Stimulated activated effector memory CD8-positive, alpha-beta T cell treated with anti-CD3 and anti-CD28 coated beads, Interleukin-12 subunit alpha, Interleukin-12 subunit beta, amount 100 ng/mL, for 72 hours (primary cell): ENCODE measurements at regions not wholly inside any gene's neighbourhood (a gene's known extent, or its start where the extent isn't known, plus 50 kb on each side); places are given as distances from the start of the nearest gene placed in this dataset.

Source experiments
- ATAC-seq: fragments of 150-1000 bp; cut with Tn5 transposase; 2 replicates; pipeline ENCODE4 v1.10.0; 2021
- DNase-seq, 2 donors: peaks; one replicate each; pipeline ENCODE4 v3.0.0; 2021 to 2022; ENCODE audit warnings: low spot score in 2 of 2
- H3K27ac Mint-ChIP-seq: one replicate; pipeline ENCODE4 v1.8.0; 2022; ENCODE audit warnings: mild to moderate bottlenecking, mixed read lengths
- H3K36me3 Mint-ChIP-seq: one replicate; pipeline ENCODE4 v1.8.0; 2022; ENCODE audit warnings: mild to moderate bottlenecking, mixed read lengths
- H3K4me1 Mint-ChIP-seq: one replicate; pipeline ENCODE4 v1.8.0; 2022; ENCODE audit warnings: mixed read lengths
- H3K4me3 Mint-ChIP-seq: one replicate; pipeline ENCODE4 v1.8.0; 2022; ENCODE audit warnings: mild to moderate bottlenecking, mixed read lengths
- H3K9me3 Mint-ChIP-seq: one replicate; pipeline ENCODE4 v1.8.0; 2022; ENCODE audit warnings: mixed read lengths

- ATAC-seq = no peak
- Mint-ChIP-seq H3K4me3 (no peak overlapping the region), H3K9me3 (no peaks in the 10 kb centered on the region), H3K4me1 (no peaks in the 10 kb centered on the region), H3K36me3 (no peaks in the 10 kb centered on the region), H3K27ac (no peak overlapping the region)
- DNase-seq = no peak
Observed at GRCh38 chr5:159439002-159439401, 108.7 kb upstream of the IL12B start.

GRCh38 chr5:159440235-159440634 lies 109.9 kb upstream of the IL12B start:
- no peak for ATAC-seq
- no peaks in the 10 kb centered on the region for H3K9me3 Mint-ChIP-seq
- no peak for DNase-seq
- H3K4me3 Mint-ChIP-seq = no peak overlapping the region
- no peaks in the 10 kb centered on the region for H3K36me3 Mint-ChIP-seq
- H3K4me1 Mint-ChIP-seq = no peaks in the 10 kb centered on the region
- no peak overlapping the region for H3K27ac Mint-ChIP-seq

GRCh38 chr5:159440968-159441367 lies 110.7 kb upstream of the IL12B start:
- H3K4me1 Mint-ChIP-seq = no peaks in the 10 kb centered on the region
- no peak overlapping the region for H3K4me3 Mint-ChIP-seq
- no peaks in the 10 kb centered on the region for H3K9me3 Mint-ChIP-seq
- DNase-seq (no peak), ATAC-seq (no peak)
- no peaks in the 10 kb centered on the region for H3K36me3 Mint-ChIP-seq
- H3K27ac Mint-ChIP-seq = no peak overlapping the region

- ATAC-seq (no peak), DNase-seq (no peak)
- H3K4me3 Mint-ChIP-seq = no peak overlapping the region
- H3K4me1 Mint-ChIP-seq = no peaks in the 10 kb centered on the region
- H3K36me3 Mint-ChIP-seq = no peaks in the 10 kb centered on the region
- no peaks in the 10 kb centered on the region for H3K9me3 Mint-ChIP-seq
- no peak overlapping the region for H3K27ac Mint-ChIP-seq
Observed at GRCh38 chr5:159441441-159441840, 111.2 kb upstream of the IL12B start.

GRCh38 chr5:159442206-159442850 lies 112.0 kb upstream of the IL12B start:
- ATAC-seq (peak; percentile 39), DNase-seq (no peak)
- Mint-ChIP-seq H3K27ac (no peak overlapping the region), H3K4me3 (no peak overlapping the region), H3K36me3 (no peaks in the 10 kb centered on the region), H3K9me3 (no peaks in the 10 kb centered on the region), H3K4me1 (no peaks in the 10 kb centered on the region)

GRCh38 chr5:159444441-159445082 lies 114.3 kb upstream of the IL12B start:
- no peak for DNase-seq
- no peak overlapping the region for H3K4me3 Mint-ChIP-seq
- peak; percentile 55 for ATAC-seq
- H3K9me3 Mint-ChIP-seq = no peaks in the 10 kb centered on the region
- no peak overlapping the region for H3K27ac Mint-ChIP-seq
- H3K4me1 Mint-ChIP-seq = no peaks in the 10 kb centered on the region
- H3K36me3 Mint-ChIP-seq = no peaks in the 10 kb centered on the region

- DNase-seq = no peak
- no peak overlapping the region for H3K27ac Mint-ChIP-seq
- peaks cover 6% of the 10 kb centered on the region for H3K4me1 Mint-ChIP-seq
- no peaks in the 10 kb centered on the region for H3K36me3 Mint-ChIP-seq
- no peak overlapping the region for H3K4me3 Mint-ChIP-seq
- ATAC-seq = no peak
- H3K9me3 Mint-ChIP-seq = no peaks in the 10 kb centered on the region
Observed at GRCh38 chr5:159447116-159447515, 116.8 kb upstream of the IL12B start.

- Mint-ChIP-seq H3K4me1 (peaks cover 6% of the 10 kb centered on the region), H3K9me3 (no peaks in the 10 kb centered on the region), H3K4me3 (no peak overlapping the region), H3K36me3 (no peaks in the 10 kb centered on the region), H3K27ac (no peak overlapping the region)
- ATAC-seq = no peak
- DNase-seq = no peak
Observed at GRCh38 chr5:159448841-159449407, 118.6 kb upstream of the IL12B start.

GRCh38 chr5:159449925-159450324 lies 119.6 kb upstream of the IL12B start:
- peaks cover 6% of the 10 kb centered on the region for H3K4me1 Mint-ChIP-seq
- ATAC-seq = no peak
- H3K4me3 Mint-ChIP-seq = no peak overlapping the region
- no peak for DNase-seq
- no peak overlapping the region for H3K27ac Mint-ChIP-seq
- no peaks in the 10 kb centered on the region for H3K36me3 Mint-ChIP-seq
- H3K9me3 Mint-ChIP-seq = no peaks in the 10 kb centered on the region

- H3K9me3 Mint-ChIP-seq = no peaks in the 10 kb centered on the region
- H3K36me3 Mint-ChIP-seq = no peaks in the 10 kb centered on the region
- no peak overlapping the region for H3K27ac Mint-ChIP-seq
- no peak for ATAC-seq
- no peak overlapping the region for H3K4me3 Mint-ChIP-seq
- peaks cover 6% of the 10 kb centered on the region for H3K4me1 Mint-ChIP-seq
- DNase-seq = no peak
Observed at GRCh38 chr5:159450417-159450816, 120.1 kb upstream of the IL12B start.

- no peaks in the 10 kb centered on the region for H3K9me3 Mint-ChIP-seq
- H3K4me1 Mint-ChIP-seq = peaks cover 13% of the 10 kb centered on the region
- no peak overlapping the region for H3K27ac Mint-ChIP-seq
- H3K36me3 Mint-ChIP-seq = no peaks in the 10 kb centered on the region
- no peak overlapping the region for H3K4me3 Mint-ChIP-seq
- no peak for DNase-seq
- ATAC-seq = peak; percentile 51
Observed at GRCh38 chr5:159451197-159452052, 121.1 kb upstream of the IL12B start.

- Mint-ChIP-seq H3K27ac (no peak overlapping the region), H3K4me1 (peaks cover 22% of the 10 kb centered on the region), H3K9me3 (no peaks in the 10 kb centered on the region), H3K4me3 (no peak overlapping the region), H3K36me3 (peaks cover 9% of the 10 kb centered on the region)
- no peak for ATAC-seq
- DNase-seq = no peak
Observed at GRCh38 chr5:159452480-159453167, 122.3 kb upstream of the IL12B start.

GRCh38 chr5:159453209-159453608 lies 122.9 kb upstream of the IL12B start:
- no peak overlapping the region for H3K4me3 Mint-ChIP-seq
- peaks cover 15% of the 10 kb centered on the region for H3K36me3 Mint-ChIP-seq
- no peaks in the 10 kb centered on the region for H3K9me3 Mint-ChIP-seq
- ATAC-seq = no peak
- DNase-seq = no peak
- peaks cover 28% of the 10 kb centered on the region for H3K4me1 Mint-ChIP-seq
- H3K27ac Mint-ChIP-seq = no peak overlapping the region

GRCh38 chr5:159456261-159456660 lies 126.0 kb upstream of the IL12B start:
- no peaks in the 10 kb centered on the region for H3K9me3 Mint-ChIP-seq
- peaks cover 25% of the 10 kb centered on the region for H3K36me3 Mint-ChIP-seq
- H3K27ac Mint-ChIP-seq = peak overlapping the region; percentile 0
- ATAC-seq (no peak), DNase-seq (no peak)
- H3K4me3 Mint-ChIP-seq = no peak overlapping the region
- peaks cover 46% of the 10 kb centered on the region for H3K4me1 Mint-ChIP-seq
